Keratinocyte (primary cell): ENCODE measurements at regions not wholly inside any gene's neighbourhood (a gene's known extent, or its start where the extent isn't known, plus 50 kb on each side); places are given as distances from the start of the nearest gene placed in this dataset.

Experiments
- DNase-seq: peaks from one replicate; pipeline ENCODE4 v3.0.0-alpha.2; 2011; ENCODE audit warnings: low read depth, missing footprints, low spot score
- FAIRE-seq: peaks from 2 replicates; lab custom pipeline; 2011; peaks lifted over from hg19 to GRCh38; lab: Jason Lieb, UNC
- H2AFZ ChIP-seq: 2 replicates; pipeline ENCODE4 v1.6.0; 2012; ENCODE audit warnings: low read length, control low read depth, inconsistent platforms; ENCODE audit not compliant: control insufficient read depth
- H3K27ac ChIP-seq: 2 replicates; pipeline ENCODE4 v1.5.1; 2011; ENCODE audit warnings: low read length; ENCODE audit not compliant: control insufficient read depth, insufficient read depth
- H3K27me3 ChIP-seq: 3 replicates; pipeline ENCODE4 v1.6.0; 2011; ENCODE audit warnings: low read length; ENCODE audit not compliant: control insufficient read depth, insufficient read depth; ENCODE audit errors: extremely low read depth
- H3K36me3 ChIP-seq, 2 experiments: 2 replicates in 1 of 2; 3 replicates in 1 of 2; pipeline ENCODE4 v1.5.1; 2011; ENCODE audit warnings: low read length in 2 of 2, mild to moderate bottlenecking in 1 of 2; ENCODE audit not compliant: control insufficient read depth in 2 of 2, insufficient read depth in 2 of 2; ENCODE audit errors: extremely low read depth in 1 of 2
- H3K4me1 ChIP-seq: 3 replicates; pipeline ENCODE4 v1.5.1; 2011; ENCODE audit warnings: low read length; ENCODE audit not compliant: control insufficient read depth, insufficient read depth; ENCODE audit errors: extremely low read depth
- H3K4me2 ChIP-seq: 3 replicates; pipeline ENCODE4 v1.6.0; 2011; ENCODE audit warnings: low read depth, low read length; ENCODE audit not compliant: control insufficient read depth, insufficient read depth; ENCODE audit errors: extremely low read depth
- H3K4me3 ChIP-seq, 3 experiments: fragments of 200-600 bp in 1 of 3; sonication (generic) in 1 of 3; 2 replicates in 2 of 3; 3 replicates in 1 of 3; pipeline ENCODE4 v1.5.1; 2011 to 2016; ENCODE audit warnings: low read length in 3 of 3, mild to moderate bottlenecking in 3 of 3, control low read depth in 2 of 3, inconsistent platforms in 1 of 3, low read depth in 1 of 3, mixed read lengths in 1 of 3, mixed run types in 1 of 3, moderate library complexity in 1 of 3; ENCODE audit not compliant: control insufficient read depth in 2 of 3, insufficient read depth in 2 of 3; ENCODE audit errors: extremely low read depth in 1 of 3
- H3K79me2 ChIP-seq: 2 replicates; pipeline ENCODE4 v1.6.0; 2012; ENCODE audit warnings: low read length; ENCODE audit not compliant: control insufficient read depth, insufficient read depth
- H3K9ac ChIP-seq: 3 replicates; pipeline ENCODE4 v1.6.0; 2011; ENCODE audit warnings: low read length; ENCODE audit not compliant: control insufficient read depth, insufficient read depth; ENCODE audit errors: extremely low read depth
- H3K9me1 ChIP-seq: 3 replicates; pipeline ENCODE4 v1.6.0; 2011; ENCODE audit warnings: low read length; ENCODE audit not compliant: control insufficient read depth, insufficient read depth; ENCODE audit errors: extremely low read depth
- H3K9me3 ChIP-seq: 2 replicates; pipeline ENCODE4 v1.5.1; 2012; ENCODE audit warnings: low read depth, low read length; ENCODE audit not compliant: control insufficient read depth
- H4K20me1 ChIP-seq: 3 replicates; pipeline ENCODE4 v1.6.0; 2011; ENCODE audit warnings: low read length; ENCODE audit not compliant: control insufficient read depth, insufficient read depth; ENCODE audit errors: extremely low read depth
- CTCF ChIP-seq, 3 experiments: IDR thresholded peaks in 1 of 3; conservative IDR thresholded peaks in 1 of 3; optimal IDR thresholded peaks in 1 of 3; 2 replicates in 2 of 3; 3 replicates in 1 of 3; pipeline versions ENCODE3 to v1.5.1; 2011; ENCODE audit warnings: low read length in 3 of 3, mild to moderate bottlenecking in 3 of 3, moderate library complexity in 2 of 3, control low read depth in 1 of 3, inconsistent platforms in 1 of 3; ENCODE audit not compliant: insufficient read depth in 2 of 3; ENCODE audit errors: extremely low read depth in 1 of 3
- EZH2 ChIP-seq: IDR thresholded peaks from one replicate; pipeline ENCODE4 v1.6.1; 2012; ENCODE audit warnings: inconsistent platforms, mild to moderate bottlenecking, low read length, moderate library complexity
- dilution Hi-C: fragments of 300-500 bp; cut with MboI; formaldehyde crosslinking; loops from one replicate; pipeline ENCODE4 v1.7.0; 2020; ENCODE audit warnings: low sequenced_read_pairs; ENCODE audit not compliant: extremely low pct_ligation_motif_present

GRCh38 chr16:56140645-56141044 is 50.6 kb upstream of the GNAO1 start:
- no peaks in the 10 kb centered on the region for H3K4me1 ChIP-seq
- DNase-seq (no peak), FAIRE-seq (no peak)
- no peaks in the 10 kb centered on the region for H3K36me3 ChIP-seq
- H3K27me3 ChIP-seq: no peaks in the 10 kb centered on the region
- no peak overlapping the region for H2AFZ ChIP-seq
- no peak overlapping the region for H3K27ac ChIP-seq
- H3K4me2 ChIP-seq: no peak overlapping the region
- no peak overlapping the region for H3K9ac ChIP-seq
- H3K9me1 ChIP-seq: no peaks in the 10 kb centered on the region
- H4K20me1 ChIP-seq: no peaks in the 10 kb centered on the region
- H3K79me2 ChIP-seq: no peaks in the 10 kb centered on the region
- no peaks in the 10 kb centered on the region for H3K9me3 ChIP-seq
- dilution Hi-C loops: no loop called here
- H3K4me3 ChIP-seq: no peak overlapping the region
- TF ChIP-seq CTCF (optimal IDR thresholded peaks at IDR 0.05 in 1 of 3, IDR thresholded peaks at IDR 0.05 in 1 of 3, conservative IDR thresholded peaks at IDR 0.05 in 1 of 3; ENCODE audit: extremely low read depth in 1 of 3, insufficient read depth in 2 of 3, low read length in 3 of 3): no peak
- TF ChIP-seq EZH2: no peak

GRCh38 chr16:56137269-56137668 is 54.0 kb upstream of the GNAO1 start:
- Histone ChIP-seq H3K9me3 (no peaks in the 10 kb centered on the region), H3K4me2 (no peak overlapping the region), H3K27ac (no peak overlapping the region), H4K20me1 (no peaks in the 10 kb centered on the region), H3K9ac (no peak overlapping the region), H3K4me3 (no peak overlapping the region), H2AFZ (no peak overlapping the region), H3K4me1 (no peaks in the 10 kb centered on the region), H3K9me1 (no peaks in the 10 kb centered on the region), H3K27me3 (no peaks in the 10 kb centered on the region), H3K79me2 (no peaks in the 10 kb centered on the region), H3K36me3 (no peaks in the 10 kb centered on the region)
- no peak for TF ChIP-seq EZH2
- no peak for TF ChIP-seq CTCF (optimal IDR thresholded peaks at IDR 0.05 in 1 of 3, IDR thresholded peaks at IDR 0.05 in 1 of 3, conservative IDR thresholded peaks at IDR 0.05 in 1 of 3; ENCODE audit: extremely low read depth in 1 of 3, insufficient read depth in 2 of 3, low read length in 3 of 3)
- no peak for FAIRE-seq
- no peak for DNase-seq
- dilution Hi-C loops: no loop called here
